ENCODE measurements at regions not wholly inside any gene's neighbourhood (a gene's known extent, or its start where the extent isn't known, plus 50 kb on each side); places are given as distances from the start of the nearest gene placed in this dataset.

DNA sequence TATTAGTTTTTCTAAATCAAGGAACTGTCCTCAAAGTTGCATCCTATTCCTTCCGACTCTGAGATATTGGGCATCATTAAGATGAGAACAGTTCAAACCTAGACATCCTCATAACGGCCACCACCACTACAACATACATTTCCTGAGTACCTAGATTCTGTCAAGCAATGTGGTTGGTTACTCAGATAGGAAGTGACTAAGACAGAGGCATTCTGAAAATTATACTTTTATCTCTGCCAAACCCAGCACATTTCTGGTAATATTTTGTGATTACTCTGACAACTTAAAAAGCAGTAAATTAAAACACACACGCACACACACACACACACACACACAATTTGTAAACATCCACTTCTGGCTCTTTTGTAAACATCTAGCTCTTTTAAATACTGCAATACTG is 291.2 kb upstream of the MEOX2 start:
- Mint-ChIP-seq H3K9me3 (no peaks in the 10 kb centered on the region), H3K36me3 (ENCODE audit: low read depth) (no peaks in the 10 kb centered on the region), H3K27ac (peak overlapping the region; percentile 39), H3K4me1 (ENCODE audit: low read depth) (peaks cover 33% of the 10 kb centered on the region), H3K4me3 (peak overlapping the region; percentile 2), H3K27me3 (ENCODE audit: insufficient read depth) (no peaks in the 10 kb centered on the region)
- DNase-seq: peak; percentile 29
- TF ChIP-seq, protein P1, sequence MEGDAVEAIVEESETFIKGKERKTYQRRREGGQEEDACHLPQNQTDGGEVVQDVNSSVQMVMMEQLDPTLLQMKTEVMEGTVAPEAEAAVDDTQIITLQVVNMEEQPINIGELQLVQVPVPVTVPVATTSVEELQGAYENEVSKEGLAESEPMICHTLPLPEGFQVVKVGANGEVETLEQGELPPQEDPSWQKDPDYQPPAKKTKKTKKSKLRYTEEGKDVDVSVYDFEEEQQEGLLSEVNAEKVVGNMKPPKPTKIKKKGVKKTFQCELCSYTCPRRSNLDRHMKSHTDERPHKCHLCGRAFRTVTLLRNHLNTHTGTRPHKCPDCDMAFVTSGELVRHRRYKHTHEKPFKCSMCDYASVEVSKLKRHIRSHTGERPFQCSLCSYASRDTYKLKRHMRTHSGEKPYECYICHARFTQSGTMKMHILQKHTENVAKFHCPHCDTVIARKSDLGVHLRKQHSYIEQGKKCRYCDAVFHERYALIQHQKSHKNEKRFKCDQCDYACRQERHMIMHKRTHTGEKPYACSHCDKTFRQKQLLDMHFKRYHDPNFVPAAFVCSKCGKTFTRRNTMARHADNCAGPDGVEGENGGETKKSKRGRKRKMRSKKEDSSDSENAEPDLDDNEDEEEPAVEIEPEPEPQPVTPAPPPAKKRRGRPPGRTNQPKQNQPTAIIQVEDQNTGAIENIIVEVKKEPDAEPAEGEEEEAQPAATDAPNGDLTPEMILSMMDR (IDR thresholded peaks at IDR 0.05): no peak

DNA sequence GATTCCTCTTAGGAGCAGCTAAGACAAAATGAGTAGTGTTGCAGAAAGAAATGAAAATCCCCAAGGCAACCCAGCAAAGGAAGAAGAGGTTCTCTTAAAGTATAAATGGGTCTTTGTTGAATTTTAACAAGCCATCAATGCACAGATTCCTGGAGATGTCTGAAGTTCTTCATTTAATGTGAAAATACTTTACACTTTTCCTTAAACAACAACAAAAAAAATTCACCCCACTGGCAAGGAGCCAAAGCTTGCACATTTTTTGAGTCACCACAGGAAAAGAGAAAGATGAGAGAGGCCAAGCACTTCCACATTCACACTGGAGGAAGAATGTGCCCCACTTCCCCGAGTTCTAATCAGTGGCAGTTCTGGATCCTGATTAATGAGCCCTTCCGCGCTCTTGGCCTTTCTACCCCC is 286.4 kb upstream of the MEOX2 start:
- no peaks in the 10 kb centered on the region for H3K27me3 Mint-ChIP-seq (ENCODE audit: insufficient read depth)
- TF ChIP-seq, protein P1 (IDR thresholded peaks at IDR 0.05): no peak
- peak; percentile 13 for DNase-seq
- no peaks in the 10 kb centered on the region for H3K9me3 Mint-ChIP-seq
- H3K4me1 Mint-ChIP-seq (ENCODE audit: low read depth): peaks cover 31% of the 10 kb centered on the region
- H3K4me3 Mint-ChIP-seq: no peak overlapping the region
- H3K27ac Mint-ChIP-seq: no peak overlapping the region
- no peaks in the 10 kb centered on the region for H3K36me3 Mint-ChIP-seq (ENCODE audit: low read depth)

DNA sequence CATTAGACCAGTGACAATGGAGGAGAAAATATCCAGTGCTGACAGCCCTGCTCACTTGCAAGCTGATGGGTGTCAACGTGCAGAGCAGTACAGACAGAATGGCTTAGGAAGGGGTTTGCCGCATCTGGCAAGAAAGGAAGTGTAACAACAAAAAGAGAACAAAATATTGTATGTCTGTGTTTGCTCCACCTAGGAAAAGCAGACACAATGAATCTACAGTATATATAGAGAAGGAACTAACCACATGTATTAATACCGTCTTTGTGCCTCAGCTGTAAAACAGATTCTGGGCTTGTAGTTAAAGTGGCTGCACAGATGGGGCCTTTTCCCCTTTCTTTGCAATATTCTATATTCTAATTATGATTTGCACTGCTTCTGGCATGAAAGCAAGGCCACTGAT is 281.1 kb upstream of the MEOX2 start:
- Mint-ChIP-seq H3K27ac (no peak overlapping the region), H3K36me3 (ENCODE audit: low read depth) (no peaks in the 10 kb centered on the region), H3K4me1 (ENCODE audit: low read depth) (peaks cover 2% of the 10 kb centered on the region)

DNA sequence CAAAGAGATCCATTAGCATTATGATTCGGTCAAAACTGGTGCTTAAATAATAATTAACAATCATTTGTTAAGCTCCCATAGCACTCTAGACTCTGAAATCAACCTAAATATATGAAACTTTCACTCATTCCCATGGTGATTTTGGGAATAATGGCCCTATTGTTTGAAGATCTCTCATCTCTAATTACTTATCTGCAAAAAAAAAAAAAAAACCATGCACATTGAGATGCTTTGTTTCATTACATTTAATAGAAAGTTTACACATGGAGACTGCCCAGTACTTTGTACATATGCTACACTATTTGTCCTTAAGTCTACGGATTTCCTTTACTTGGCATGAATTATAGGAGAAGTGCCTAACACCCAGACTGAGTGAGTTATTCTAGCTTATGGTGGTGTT is 280.6 kb upstream of the MEOX2 start:
- DNase-seq: no peak
- no peak overlapping the region for H3K4me3 Mint-ChIP-seq
- no peaks in the 10 kb centered on the region for H3K36me3 Mint-ChIP-seq (ENCODE audit: low read depth)
- H3K27me3 Mint-ChIP-seq (ENCODE audit: insufficient read depth): no peaks in the 10 kb centered on the region
- H3K9me3 Mint-ChIP-seq: no peaks in the 10 kb centered on the region
- no peaks in the 10 kb centered on the region for H3K4me1 Mint-ChIP-seq (ENCODE audit: low read depth)
- no peak overlapping the region for H3K27ac Mint-ChIP-seq
- TF ChIP-seq, protein P1 (IDR thresholded peaks at IDR 0.05): no peak

More for the DNA sequence above, 281.1 kb upstream of the MEOX2 start:
- no peak for DNase-seq
- no peak overlapping the region for H3K4me3 Mint-ChIP-seq
- TF ChIP-seq, protein P1 (IDR thresholded peaks at IDR 0.05): no peak
- no peaks in the 10 kb centered on the region for H3K27me3 Mint-ChIP-seq (ENCODE audit: insufficient read depth)
- no peaks in the 10 kb centered on the region for H3K9me3 Mint-ChIP-seq

DNA sequence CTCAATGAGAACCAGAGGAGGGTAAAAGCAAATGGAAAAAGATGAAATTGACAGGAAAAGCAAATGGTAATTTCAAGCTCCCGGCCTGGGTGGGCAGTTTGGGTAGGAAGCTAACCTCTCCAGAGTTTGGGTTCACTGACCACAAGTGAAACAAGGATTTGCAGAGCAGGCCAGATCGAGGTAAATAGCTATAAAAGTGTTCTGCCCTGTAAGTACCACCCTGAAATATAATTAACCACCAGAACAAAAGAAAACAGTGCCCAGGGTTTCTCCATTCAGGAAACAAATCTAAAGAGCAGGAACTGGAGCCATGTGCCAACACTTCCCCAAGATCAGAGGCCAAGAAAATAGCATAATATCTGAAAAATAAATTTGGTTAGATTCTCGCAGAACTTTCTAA is 276.7 kb upstream of the MEOX2 start:
- H3K27ac Mint-ChIP-seq: no peak overlapping the region

More for the DNA sequence above, 276.7 kb upstream of the MEOX2 start:
- Mint-ChIP-seq H3K9me3 (no peaks in the 10 kb centered on the region), H3K4me3 (no peak overlapping the region), H3K4me1 (ENCODE audit: low read depth) (no peaks in the 10 kb centered on the region), H3K36me3 (ENCODE audit: low read depth) (no peaks in the 10 kb centered on the region), H3K27me3 (ENCODE audit: insufficient read depth) (no peaks in the 10 kb centered on the region)
- TF ChIP-seq, protein P1 (IDR thresholded peaks at IDR 0.05): no peak
- no peak for DNase-seq

All from HFFc6 (cell line).